Muscle of leg (tissue), 3 donors: ENCODE measurements at regions not wholly inside any gene's neighbourhood (a gene's known extent, or its start where the extent isn't known, plus 50 kb on each side); places are given as distances from the start of the nearest gene placed in this dataset.
"Not testable (repeated sequence)": the region's sequence is repeated elsewhere in the genome, so short reads cannot be mapped to it uniquely, and the experiment has no call there.

Experiments used
- DNase-seq: peaks from one replicate; pipeline ENCODE4 v3.0.0; 2013
- H3K27ac ChIP-seq: one replicate; pipeline ENCODE4 v1.5.1; 2013; ENCODE audit warnings: mild to moderate bottlenecking, low read length, control low read depth
- H3K27me3 ChIP-seq: one replicate; pipeline ENCODE4 v1.6.1; 2013; ENCODE audit warnings: low read length; ENCODE audit not compliant: control insufficient read depth, insufficient read depth
- H3K36me3 ChIP-seq: one replicate; pipeline ENCODE4 v1.6.1; 2013; ENCODE audit warnings: low read length; ENCODE audit not compliant: control insufficient read depth, insufficient read depth
- H3K4me1 ChIP-seq: one replicate; pipeline ENCODE4 v1.6.1; 2013; ENCODE audit warnings: low read length; ENCODE audit not compliant: control insufficient read depth, insufficient read depth
- H3K4me3 ChIP-seq: one replicate; pipeline ENCODE4 v1.5.1; 2013; ENCODE audit warnings: low read length, control low read depth
- H3K9me3 ChIP-seq: replicated peaks from 2 replicates; pipeline ENCODE4 v1.6.1; 2013; ENCODE audit warnings: low read depth, low read length; ENCODE audit not compliant: control insufficient read depth
- WGBS: methylation state at CpG from one replicate; pipeline ENCODE4 v1.1.5; 2013; ENCODE audit warnings: missing lambda C conversion rate; ENCODE audit not compliant: insufficient coverage; 5-methylcytosine and 5-hydroxymethylcytosine counted together

DNA sequence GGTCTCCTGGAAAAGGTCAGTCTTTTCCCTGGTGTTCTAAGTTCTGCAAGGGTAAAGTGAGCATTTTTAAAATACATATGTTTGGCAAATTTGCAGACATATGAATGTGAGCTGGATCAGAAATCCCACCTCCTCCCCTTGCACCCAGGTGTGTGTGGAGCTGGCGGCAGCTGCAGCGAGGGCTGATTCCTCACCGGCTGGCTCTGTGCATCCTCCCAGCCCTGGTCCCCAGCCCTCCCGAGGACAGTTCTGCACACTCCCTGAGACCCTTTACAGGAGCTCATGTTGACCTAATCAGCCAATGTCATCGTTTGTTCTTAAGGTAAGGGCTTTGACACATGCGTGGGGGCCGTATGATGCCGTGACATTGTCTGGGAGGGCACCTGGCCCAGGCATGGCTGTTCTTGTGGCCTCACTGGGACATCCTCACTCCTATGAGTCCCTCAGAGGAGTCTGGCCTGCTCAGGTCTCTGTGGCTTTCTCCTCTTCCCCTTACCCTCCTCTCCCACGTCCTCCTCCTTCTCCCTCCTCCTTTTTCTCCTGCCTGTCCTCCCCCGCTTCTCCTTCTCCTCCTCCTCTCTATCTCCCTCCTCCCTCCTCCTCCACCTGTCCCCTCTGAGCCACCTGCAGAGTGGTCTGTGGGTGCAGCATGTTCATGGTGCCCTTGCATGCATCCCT, 289.2 kb upstream of the SFSWAP start:
- H3K4me3 ChIP-seq: no peak overlapping the region
- no peak for DNase-seq
- H3K36me3 ChIP-seq: no peaks in the 10 kb centered on the region
- H3K9me3 ChIP-seq: peaks cover 5% of the 10 kb centered on the region
- 62% methylated on average over 9 of the region's 10 CpGs for WGBS
- H3K27me3 ChIP-seq: no peaks in the 10 kb centered on the region
- no peak overlapping the region for H3K27ac ChIP-seq
- peaks cover 10% of the 10 kb centered on the region for H3K4me1 ChIP-seq

DNA sequence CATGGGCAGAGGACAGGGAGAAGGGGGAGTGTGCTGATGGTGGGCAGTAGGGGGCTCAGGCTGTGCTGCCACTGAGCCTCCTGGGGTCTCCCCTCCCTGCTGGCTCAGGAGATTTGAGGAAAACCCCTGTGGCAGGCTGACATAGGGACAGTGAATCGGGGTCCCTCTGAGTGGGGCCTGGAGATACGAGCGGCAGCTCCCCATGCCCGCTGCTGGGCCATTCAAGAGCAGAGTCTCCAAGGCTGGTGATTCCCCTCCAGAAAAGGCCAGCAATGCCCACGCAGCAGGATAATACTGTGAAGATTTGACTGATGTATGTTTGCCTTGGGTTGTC, 288.7 kb upstream of the SFSWAP start:
- DNase-seq: no peak
- Histone ChIP-seq H3K36me3 (no peaks in the 10 kb centered on the region), H3K4me3 (no peak overlapping the region), H3K4me1 (peaks cover 10% of the 10 kb centered on the region), H3K27ac (no peak overlapping the region), H3K27me3 (no peaks in the 10 kb centered on the region), H3K9me3 (peaks cover 5% of the 10 kb centered on the region)
- 89% methylated on average over 4 of the region's 5 CpGs for WGBS

DNA sequence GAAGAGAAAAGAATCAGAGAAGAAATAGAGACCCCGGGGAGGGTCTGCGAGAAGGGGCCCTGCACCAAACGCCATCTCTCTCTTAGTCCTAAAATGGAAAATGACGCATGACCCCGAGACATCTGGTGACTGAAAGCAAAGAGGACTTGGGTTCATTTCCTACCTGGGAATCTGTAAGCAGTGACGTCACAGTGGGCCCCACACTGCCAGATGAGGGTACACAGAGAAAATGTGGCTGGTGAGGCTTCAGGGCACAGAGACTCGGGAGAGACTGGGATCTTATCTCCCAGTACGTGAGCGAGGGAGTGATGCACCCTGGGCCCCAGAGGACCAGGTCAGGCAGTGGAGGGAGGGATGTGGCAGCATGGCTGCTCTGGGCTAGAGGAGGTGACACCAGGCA, 288.1 kb upstream of the SFSWAP start:
- no peak overlapping the region for H3K4me3 ChIP-seq
- no peaks in the 10 kb centered on the region for H3K36me3 ChIP-seq
- no peak overlapping the region for H3K27ac ChIP-seq
- H3K27me3 ChIP-seq: peaks cover 2% of the 10 kb centered on the region
- 51% methylated on average over 7 of the region's 9 CpGs for whole genome bisulfite sequencing
- DNase-seq: no peak
- peaks cover 10% of the 10 kb centered on the region for H3K4me1 ChIP-seq
- H3K9me3 ChIP-seq: peaks cover 5% of the 10 kb centered on the region

DNA sequence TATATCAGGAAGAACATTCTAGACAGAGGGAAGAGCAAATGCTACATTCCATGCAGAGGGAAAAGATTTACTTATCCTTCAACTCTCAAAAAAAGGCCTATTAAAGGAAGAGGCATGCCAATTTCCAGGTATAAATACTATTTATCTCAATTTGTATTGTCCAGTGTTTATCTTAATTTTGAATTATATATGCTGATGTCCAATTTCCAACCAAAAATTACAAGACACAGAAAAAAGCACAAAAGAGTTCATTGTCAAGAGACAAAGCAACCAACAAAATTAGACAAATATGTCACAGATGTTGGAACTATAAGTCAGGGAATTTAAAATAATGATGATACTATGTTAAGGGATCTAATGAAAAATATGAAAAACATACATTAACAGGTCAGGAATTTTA, 286.6 kb upstream of the SFSWAP start:
- DNase-seq: no peak
- Histone ChIP-seq H3K4me3 (no peak overlapping the region), H3K9me3 (peaks cover 5% of the 10 kb centered on the region), H3K4me1 (peaks cover 10% of the 10 kb centered on the region), H3K27me3 (peaks cover 2% of the 10 kb centered on the region), H3K36me3 (no peaks in the 10 kb centered on the region), H3K27ac (no peak overlapping the region)

DNA sequence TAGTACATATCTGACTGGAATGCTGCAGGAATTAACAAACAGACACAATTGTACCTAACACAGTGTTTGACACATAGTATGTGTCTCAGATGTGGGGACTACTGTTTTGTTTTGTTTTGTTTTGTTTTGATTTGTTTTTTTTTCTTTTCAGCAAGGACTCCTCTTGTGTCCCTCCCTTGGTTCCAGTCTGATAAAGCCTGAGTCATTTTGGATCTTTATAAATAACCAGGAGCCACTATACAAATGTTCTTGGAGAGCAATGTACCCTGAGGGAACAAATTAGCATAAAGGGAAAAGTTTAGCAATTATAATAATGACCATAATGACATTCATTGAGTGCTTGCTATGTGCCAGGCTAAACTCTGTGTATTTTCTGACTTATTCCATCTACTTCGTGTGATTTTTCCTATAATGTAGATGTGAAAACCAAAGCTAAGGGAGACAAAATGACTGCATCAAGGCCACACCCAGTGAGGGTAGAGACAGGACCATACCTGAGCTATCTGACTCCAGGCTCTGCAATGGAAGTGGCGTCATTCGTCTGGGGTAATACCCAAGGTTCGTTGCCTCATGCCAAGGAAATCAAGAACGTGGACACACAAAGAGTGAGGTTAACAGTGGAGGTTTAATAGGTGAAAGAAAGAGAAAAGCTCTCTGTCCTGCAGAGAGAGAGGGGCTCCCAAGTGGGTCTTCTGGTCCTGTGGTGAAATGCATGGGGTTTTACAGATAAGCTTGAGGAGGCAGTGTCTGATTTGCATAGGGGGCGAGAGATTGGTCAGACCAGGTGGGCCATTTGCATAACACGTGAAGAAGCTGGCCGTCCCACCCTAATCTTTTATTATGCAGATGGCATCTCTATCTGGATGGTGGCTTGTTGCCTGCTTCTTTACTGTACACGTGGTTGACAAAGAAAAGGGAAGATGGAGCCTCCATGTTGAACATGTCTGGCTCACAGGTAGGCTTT, 285.5 kb upstream of the SFSWAP start:
- H3K27ac ChIP-seq: no peak overlapping the region

DNA sequence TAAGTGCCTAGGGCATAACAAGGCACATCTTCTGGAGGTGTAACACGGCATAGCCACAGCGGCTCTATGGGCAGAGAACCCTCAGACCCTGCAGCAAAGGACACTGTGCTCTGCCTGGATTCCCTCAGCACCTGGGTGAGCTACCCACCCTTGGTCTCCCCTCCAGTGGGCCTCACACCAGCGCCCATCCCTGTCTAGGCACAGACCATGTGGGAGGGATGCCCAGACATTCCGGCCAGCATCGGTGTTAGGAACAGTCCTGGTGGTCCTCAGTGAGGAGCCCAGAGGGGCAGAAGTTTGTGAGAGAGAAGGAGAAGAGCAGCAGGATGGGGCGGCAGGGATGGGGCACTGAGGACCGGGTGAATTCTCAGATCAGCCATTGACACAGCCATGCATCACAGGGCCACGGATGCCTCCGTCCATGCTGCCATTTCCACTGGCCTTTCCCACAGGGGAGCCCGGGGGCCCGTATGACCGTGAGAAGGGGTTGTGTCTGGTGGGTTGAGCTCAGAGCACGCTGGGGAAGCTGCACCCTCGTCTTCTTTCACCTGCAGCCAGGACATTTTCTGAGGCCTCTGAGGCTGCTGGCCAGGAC, 282.7 kb upstream of the SFSWAP start:
- Histone ChIP-seq H3K27ac (no peak overlapping the region), H3K9me3 (peaks cover 8% of the 10 kb centered on the region), H3K27me3 (peaks cover 26% of the 10 kb centered on the region), H3K36me3 (no peaks in the 10 kb centered on the region), H3K4me1 (no peaks in the 10 kb centered on the region), H3K4me3 (no peak overlapping the region)
- no peak for DNase-seq
- 61% methylated on average over 4 of the region's 14 CpGs for WGBS

More for the DNA sequence above, 285.5 kb upstream of the SFSWAP start:
- WGBS: 85% methylated on average over 5 of the region's 9 CpGs
- Histone ChIP-seq H3K4me3 (no peak overlapping the region), H3K9me3 (peaks cover 8% of the 10 kb centered on the region), H3K4me1 (peaks cover 10% of the 10 kb centered on the region), H3K36me3 (no peaks in the 10 kb centered on the region), H3K27me3 (peaks cover 6% of the 10 kb centered on the region)
- DNase-seq: no peak

DNA sequence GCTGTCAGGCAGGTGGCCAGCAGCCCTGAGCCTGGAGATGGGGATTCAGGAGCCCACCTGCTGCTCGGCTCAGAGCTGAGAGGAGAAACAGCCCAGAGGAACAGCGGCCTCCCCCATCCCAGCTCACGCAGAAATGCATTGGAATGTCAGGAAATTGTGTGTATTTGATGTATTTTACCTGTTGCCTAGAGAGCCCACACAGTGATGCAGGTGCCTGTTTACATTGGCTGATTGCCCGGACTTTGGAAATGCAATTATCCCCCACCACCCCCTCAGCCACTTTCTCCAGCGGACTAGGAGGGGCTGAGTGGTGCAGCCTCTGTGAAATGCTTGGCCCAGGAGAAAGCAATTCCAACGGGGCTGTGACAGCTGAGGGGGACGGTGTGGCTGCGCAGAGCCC, 281.7 kb upstream of the SFSWAP start:
- H3K27ac ChIP-seq, H3K9me3 ChIP-seq, H3K36me3 ChIP-seq, DNase-seq, H3K4me3 ChIP-seq, H3K4me1 ChIP-seq: not testable (repeated sequence)
- no CpG with 5 or more reads among the region's 8 CpGs for WGBS
- peaks cover 27% of the 10 kb centered on the region for H3K27me3 ChIP-seq

DNA sequence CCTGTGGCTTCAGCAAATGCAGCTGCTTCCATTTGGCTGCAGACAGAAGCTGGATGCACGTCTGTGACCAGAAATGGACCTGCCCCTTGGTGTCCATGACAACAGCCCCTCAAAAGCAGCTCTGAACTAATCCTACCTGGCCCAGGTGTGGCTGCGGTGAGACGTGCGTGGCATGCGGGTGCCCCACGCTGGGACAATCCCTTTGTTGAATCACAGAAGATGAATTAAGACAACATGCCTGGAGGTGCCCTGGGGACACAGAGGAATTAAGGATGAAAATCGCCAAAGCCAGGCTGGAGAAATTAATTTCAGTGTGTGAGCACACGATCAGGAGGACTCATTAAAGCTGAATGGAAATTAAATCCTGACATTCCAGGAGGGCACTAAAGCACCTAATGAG, 281.2 kb upstream of the SFSWAP start:
- peaks cover 32% of the 10 kb centered on the region for H3K27me3 ChIP-seq
- H3K4me1 ChIP-seq, H3K27ac ChIP-seq, H3K9me3 ChIP-seq, H3K36me3 ChIP-seq, DNase-seq, H3K4me3 ChIP-seq: not testable (repeated sequence)
- WGBS: 31% methylated on average over 4 of the region's 8 CpGs

DNA sequence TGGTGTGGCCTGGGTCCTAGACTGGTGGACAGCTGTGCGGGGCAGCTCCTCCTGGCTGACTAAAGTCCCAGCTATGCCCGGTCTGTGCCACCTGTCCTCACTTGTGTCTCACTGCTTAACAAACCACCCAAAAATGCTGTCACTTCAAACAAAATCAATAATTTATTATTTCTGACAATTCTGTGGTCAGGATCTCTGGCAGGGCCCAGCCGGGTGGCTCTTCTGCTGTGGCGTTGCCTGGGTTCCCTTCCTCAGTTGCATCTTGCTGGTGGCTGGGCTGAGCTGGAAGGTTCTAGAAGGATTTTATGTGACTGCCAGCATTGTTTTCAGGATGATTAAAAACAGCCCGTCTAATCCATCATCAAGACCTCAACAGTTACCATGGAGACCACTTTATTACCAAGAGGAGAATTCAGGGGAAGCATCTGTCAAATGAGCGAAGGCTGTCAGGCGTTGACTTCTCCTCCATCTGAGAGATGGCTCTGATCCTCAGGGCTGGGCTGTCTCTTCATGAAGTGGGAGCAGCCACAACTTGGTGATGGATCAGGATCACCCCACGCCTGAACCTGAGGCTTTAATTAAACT, 280.6 kb upstream of the SFSWAP start:
- peaks cover 37% of the 10 kb centered on the region for H3K27me3 ChIP-seq

DNA sequence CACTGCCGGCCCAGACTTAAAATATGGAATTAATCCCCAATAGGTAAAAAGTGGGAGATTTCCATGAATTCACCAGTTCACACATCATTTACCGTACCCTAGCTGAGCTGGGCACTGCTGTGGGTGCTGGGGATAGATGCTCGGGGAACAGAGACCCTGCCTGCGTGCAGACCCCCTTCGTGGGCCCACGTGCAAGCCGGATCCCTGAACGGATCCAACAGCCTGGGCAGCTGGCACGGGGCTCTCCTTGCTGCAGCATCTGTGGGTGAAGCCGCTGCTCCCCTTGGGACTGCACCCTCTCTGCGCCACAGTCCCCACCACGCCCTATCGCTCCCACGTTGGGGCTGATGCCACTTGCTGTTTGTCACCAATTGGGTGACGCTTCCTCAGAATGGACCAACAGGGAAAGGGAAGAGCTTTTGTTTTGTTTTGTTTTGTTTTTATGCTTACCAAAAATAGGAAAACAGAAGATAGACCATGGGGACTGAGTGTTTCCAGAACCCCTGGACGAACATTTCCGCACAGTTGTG, 279.7 kb upstream of the SFSWAP start:
- H3K27ac ChIP-seq: not testable (repeated sequence)
- peaks cover 39% of the 10 kb centered on the region for H3K27me3 ChIP-seq
- 74% methylated on average over 11 of the region's 17 CpGs for WGBS

More for the DNA sequence above, 280.6 kb upstream of the SFSWAP start:
- Histone ChIP-seq H3K4me3 (no peak overlapping the region), H3K36me3 (no peaks in the 10 kb centered on the region), H3K27ac (no peak overlapping the region), H3K9me3 (peaks cover 3% of the 10 kb centered on the region), H3K4me1 (no peaks in the 10 kb centered on the region)
- WGBS: no CpG with 5 or more reads among the region's 8 CpGs
- no peak for DNase-seq

More for the DNA sequence above, 279.7 kb upstream of the SFSWAP start:
- DNase-seq, H3K4me3 ChIP-seq, H3K36me3 ChIP-seq, H3K4me1 ChIP-seq, H3K9me3 ChIP-seq: not testable (repeated sequence)
